ENCODE measurements at regions not wholly inside any gene's neighbourhood (a gene's known extent, or its start where the extent isn't known, plus 50 kb on each side); places are given as distances from the start of the nearest gene placed in this dataset.

DNA sequence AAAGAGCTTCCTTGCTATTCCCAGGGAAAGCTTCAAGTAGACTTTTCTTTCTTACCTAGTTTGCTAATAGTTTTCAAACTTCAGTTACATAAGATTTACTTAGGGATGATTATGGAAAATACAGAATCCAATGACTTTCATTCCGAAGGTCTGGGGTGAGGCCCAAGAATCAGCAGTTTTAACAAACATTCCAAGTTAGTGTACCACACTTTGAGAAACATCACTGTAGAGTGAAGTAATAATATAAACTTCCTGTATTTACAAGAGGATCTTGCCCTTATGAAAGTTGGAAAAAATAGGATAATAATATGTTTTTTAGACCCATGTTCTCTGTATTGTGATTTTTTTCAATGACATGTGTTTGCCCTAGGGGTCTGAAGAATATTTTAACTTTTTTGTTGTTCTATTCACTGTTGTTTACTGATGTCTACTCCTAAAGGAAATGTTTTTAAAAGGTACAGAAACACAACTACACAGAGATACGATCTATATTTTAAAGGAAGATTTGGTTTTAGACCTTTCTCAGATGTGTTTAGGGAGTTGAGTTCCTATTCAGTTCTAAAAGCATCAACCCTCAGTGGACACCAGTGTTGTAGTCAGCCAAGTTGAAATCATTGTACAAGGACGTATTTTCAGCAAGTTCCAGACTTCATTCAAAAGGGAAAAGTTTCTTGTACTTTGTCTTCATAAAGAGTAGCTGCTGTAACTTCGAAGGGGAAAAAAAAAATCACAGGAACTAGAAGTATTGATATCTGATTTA lies 295.8 kb upstream of the SLC7A11 start:
- TF ChIP-seq, protein P1, sequence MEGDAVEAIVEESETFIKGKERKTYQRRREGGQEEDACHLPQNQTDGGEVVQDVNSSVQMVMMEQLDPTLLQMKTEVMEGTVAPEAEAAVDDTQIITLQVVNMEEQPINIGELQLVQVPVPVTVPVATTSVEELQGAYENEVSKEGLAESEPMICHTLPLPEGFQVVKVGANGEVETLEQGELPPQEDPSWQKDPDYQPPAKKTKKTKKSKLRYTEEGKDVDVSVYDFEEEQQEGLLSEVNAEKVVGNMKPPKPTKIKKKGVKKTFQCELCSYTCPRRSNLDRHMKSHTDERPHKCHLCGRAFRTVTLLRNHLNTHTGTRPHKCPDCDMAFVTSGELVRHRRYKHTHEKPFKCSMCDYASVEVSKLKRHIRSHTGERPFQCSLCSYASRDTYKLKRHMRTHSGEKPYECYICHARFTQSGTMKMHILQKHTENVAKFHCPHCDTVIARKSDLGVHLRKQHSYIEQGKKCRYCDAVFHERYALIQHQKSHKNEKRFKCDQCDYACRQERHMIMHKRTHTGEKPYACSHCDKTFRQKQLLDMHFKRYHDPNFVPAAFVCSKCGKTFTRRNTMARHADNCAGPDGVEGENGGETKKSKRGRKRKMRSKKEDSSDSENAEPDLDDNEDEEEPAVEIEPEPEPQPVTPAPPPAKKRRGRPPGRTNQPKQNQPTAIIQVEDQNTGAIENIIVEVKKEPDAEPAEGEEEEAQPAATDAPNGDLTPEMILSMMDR (IDR thresholded peaks at IDR 0.05; ENCODE audit: low read depth, low read length, poor library complexity, severe bottlenecking) = no peak
- no peak for TF ChIP-seq EZH2phosphoT487 (IDR thresholded peaks at IDR 0.05; ENCODE audit: borderline replicate concordance, low read length)

Measured in DOHH2 (cell line).